HG02973 (cell line): ENCODE measurements at regions not wholly inside any gene's neighbourhood (a gene's known extent, or its start where the extent isn't known, plus 50 kb on each side); places are given as distances from the start of the nearest gene placed in this dataset.

ENCODE experiments used
- ATAC-seq: cut with Tn5 transposase; IDR thresholded peaks from one replicate; pipeline ENCODE4 v1.9.1; 2021; ENCODE audit warnings: moderate library complexity; ENCODE audit not compliant: unreplicated experiment

DNA sequence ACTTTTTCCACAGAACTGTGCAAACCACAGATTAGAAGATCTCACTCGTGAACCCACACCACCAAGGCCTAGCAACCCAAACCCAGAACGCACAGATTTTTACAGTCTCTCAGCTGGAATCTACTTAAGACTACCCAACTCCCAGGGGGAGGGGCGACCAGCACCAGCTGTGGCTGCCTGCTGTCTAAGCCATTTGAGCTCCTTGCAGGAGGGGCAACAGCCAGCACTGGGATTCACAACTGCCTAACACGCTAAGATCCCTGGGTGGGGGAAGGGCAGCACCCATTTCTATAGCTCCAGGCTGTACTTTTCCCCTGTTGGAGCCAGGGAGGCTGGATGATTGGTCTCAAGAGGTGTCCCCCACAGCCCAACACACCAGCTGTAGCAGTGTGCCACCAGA lies 368.8 kb downstream of the SUCLA2 start:
- ATAC-seq, result no peak

DNA sequence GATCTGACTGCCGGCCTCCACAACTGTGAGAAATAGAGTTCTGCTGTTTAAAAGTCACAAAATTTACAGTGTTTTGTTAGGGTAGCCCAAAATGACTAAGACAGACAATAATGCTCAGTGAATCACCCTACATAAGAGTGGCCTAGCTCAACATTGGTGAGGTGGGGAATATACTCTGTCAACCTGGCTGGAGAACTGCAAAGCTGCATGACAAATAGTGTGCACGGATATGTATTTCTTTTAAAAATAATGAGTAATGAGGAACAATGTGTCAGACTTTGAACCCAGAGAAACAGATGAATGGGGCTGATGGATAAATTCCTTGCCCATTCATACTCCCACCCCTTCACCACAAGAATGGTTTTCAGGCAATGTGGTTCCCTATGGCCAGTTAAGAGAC lies 372.4 kb downstream of the SUCLA2 start:
- ATAC-seq, result no peak

DNA sequence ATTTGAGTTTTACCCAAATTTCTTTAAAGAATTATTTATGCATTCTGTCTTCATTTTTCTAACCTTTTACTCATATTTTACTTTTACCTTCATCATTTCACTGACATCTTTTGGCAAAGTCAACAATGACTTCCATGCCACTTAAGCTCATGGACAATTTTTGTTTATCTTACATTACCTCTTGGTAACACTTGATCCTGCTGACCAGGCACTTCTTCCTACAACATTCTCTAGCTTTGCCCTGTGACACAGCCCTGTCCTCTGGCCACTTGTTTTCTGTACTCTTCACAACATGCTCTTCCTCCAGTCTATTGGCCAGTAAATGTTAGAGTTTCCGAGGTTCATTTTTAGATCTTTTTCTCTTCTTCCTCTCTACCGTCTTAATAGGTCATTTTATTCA lies 377.2 kb downstream of the SUCLA2 start:
- no peak for ATAC-seq

DNA sequence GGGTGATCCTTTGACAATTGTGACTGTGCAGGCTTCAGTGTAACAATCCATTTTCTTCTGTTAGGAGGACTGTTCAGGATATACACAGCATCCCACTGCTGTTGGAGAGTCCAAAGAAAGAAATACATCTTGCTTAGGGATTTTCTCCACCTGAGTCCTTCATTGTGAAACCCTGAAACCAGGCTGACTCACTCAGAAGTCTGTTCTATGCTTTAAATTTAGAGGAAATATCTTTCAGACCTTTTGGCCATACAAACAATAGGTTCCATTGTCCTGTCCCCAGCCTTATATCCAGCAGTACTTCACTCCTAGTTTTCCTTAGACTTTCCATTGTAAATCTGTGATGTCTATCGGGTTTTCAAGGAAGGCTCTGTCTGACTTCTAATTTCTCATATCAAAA lies 379.1 kb downstream of the SUCLA2 start:
- no peak for ATAC-seq

DNA sequence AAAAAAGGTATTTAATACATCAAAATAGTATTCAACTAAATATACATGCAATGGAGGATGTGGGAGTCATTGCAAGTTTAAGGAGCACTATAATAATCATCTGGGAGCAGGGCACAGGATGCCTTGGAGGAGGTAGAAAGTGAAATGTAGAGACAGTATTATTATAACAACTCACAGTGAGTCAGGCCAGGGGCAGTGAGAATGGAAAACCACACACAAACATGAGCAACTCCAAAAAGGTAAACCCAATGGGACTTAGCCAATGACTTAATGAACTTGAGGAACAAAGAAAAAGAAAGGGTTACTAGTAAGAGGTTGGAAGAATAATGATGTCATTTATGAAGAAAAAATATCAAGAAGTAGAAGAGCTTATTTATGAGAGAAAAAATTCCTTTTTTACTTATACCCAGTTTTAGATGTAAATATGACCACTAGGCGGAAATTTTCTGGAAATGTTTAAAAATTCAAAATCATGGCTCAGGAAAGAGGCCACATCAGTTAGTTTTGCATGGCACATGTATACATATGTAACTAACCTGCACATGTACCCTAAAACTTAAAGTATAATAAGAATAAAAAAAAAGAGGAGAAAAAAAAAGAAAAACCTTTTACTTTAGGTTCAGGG lies 389.3 kb downstream of the SUCLA2 start:
- ATAC-seq, result no peak

DNA sequence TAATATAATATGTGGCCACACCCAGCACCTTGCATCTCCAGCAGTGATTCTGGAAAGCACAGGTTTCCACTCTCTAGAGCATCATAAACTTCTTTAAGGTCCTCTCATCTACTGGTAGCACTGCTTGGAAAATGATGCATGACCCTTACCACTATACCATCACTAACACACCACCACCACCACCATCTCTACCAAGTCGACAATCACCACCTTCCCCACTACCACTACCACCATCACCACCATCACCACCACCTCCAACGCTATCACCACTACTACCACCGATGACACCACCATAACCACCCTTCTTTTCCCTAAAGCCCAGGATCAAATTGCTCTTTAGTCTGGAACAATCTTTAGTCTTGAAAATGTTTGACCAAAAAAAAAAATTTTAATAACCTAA lies 390.4 kb downstream of the SUCLA2 start:
- no peak for ATAC-seq

DNA sequence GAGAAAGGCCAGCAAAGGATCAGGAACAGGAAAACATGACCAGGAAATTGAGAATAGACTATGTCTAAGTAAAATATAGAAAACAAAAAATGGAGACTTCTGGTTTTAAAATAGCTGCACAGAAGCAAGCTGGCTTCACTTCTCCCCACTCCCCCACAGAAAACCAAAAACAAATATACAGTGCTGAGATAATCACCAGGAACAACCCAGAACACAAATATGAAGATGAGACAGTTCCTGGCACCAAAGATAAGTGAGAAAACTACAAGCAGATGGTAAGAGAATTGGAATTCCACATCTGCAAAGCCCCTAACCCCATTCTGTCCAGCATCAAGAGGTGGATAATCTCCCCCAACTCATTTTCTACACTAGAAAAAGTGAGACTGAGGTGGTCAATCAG lies 397.7 kb downstream of the SUCLA2 start:
- no peak for ATAC-seq

DNA sequence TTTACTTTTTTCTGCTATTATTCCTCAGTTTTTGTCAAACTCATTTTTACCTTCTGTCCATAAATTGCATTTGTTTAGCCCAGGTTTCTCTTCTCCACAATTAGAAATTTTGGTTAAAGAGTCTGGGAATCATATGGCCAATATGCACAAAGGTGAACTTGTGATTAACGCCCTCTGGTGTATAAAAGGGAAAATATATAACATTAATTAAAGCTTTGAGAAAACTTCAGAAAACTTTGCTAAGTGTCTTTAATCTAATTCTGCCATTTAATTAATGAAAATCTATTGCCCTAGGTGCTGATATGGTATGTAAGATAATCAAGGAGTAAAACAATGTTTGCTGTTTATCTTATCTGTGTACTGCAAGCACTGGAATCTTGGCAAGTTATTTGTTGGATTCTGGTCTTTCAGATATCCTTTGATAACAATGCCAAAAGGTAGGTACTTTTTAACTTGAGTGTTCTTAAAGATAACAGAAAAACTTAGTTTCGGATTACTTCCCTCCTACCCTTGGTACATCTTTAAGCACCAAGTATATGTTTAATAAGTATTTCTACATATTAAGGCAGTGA lies 402.6 kb downstream of the SUCLA2 start:
- ATAC-seq, result no peak

DNA sequence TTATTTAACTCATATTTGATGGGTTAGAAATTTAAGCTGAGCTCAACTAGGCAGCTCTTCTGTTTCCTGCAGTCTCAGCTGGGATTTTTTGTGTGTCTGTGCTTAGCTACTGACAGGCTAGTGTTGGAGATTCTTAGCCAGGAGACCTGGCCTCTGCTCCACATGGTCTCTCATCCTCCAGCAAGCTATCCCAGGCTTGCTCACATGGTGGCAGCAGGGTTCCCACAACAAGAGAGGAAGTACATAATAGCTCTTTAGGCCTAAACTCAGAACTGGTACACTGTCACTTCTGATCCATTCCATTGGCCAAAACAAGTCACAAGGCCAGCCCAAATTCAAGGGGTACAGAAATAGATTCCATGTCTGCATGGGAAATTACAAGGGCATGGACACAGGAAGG lies 406.2 kb downstream of the SUCLA2 start:
- no peak for ATAC-seq

DNA sequence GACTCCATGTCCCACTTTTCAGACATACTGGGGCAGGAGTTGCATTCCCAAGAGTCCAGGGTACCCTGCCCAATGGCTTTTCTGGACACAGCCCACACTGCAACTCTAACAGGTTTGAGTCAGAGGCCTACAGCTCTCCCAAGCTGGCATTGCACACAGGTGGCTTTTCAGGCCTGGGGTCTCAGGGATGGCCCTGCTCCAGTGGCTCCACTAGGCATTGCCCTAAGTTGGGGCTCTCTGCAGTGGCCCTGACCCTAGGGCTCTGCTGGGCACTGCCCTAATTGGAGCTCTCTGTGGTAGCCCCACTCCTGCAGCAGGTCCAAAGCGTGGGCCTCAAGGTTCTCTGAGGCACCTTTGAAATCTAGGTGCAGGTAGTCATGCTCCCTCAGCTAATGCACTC lies 408.8 kb downstream of the SUCLA2 start:
- no peak for ATAC-seq

DNA sequence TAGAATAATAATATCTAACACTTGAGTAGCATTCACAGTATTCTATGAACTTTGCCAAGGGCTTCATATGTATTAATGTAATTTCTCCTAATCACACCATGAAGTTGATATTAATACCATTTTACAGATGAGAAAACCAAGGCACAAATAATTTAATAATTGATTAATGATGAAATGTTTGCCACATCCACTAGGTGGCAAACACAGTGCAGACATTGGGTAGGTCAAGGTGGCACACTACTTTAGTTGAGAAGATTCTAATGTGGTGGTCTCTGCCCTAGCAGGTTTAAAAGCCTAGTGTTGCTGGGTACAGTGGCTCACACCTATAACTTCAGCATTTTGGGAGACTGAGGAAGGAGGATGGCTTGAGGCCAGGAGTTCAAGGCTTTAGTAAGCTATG lies 412.4 kb downstream of the SUCLA2 start:
- no peak for ATAC-seq

DNA sequence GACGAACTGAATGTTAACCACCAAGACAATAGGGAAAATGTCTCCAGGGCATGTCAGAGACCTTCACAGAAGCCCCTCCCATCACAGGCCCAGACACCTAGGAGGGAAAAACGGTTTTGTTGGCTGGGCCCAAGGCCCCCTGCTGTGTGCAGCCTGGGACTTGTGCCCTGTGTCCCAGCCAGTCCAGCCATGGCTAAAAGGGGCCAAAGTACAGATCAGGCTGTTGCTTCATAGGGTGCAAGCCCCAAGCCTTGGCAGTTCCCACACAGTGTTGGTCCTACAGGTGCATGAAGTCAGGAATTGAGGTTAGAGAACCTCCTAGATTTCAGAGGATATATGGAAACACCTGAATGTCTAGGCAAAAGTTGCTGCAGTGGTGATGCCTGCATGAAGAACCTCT lies 428.7 kb downstream of the SUCLA2 start:
- no peak for ATAC-seq

DNA sequence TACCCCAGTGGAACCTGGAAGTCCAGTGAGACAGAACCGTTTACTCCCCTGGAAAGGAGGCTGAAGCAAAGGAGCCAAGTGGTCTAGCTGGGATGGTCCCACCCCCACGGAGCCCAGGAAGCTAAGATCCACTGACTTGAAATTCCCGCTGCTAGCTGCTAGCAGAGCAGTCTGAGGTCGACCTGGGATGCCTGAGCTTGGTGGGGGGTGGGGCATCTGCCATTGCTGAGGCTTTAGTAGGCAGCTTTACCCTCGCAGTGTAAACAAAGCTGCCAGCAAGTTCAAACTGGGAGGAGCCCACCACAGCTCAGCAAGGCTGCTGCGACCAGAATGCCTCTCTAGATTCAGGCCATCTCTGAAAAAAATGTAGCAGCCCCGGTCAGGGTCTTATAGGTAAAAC lies 437.0 kb downstream of the SUCLA2 start:
- no peak for ATAC-seq

DNA sequence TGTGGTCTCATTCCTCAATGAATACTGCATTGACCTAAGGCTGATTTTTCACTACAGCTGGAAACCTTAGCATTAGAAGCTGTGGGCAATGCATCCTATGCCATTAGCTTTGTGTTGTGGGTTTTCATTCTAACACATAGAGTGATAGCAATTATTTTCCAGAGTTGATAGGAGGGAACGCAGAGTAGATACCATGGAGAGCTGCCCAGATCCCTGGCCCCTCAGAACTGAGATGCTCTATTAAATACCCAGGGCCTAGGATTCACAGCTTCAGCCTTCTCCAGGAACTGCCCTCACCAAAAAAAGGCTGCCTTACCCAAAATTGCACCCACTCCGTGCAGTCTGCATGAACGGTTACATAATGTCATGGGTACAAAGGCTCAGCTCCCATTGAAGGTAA lies 444.4 kb downstream of the SUCLA2 start:
- no peak for ATAC-seq

DNA sequence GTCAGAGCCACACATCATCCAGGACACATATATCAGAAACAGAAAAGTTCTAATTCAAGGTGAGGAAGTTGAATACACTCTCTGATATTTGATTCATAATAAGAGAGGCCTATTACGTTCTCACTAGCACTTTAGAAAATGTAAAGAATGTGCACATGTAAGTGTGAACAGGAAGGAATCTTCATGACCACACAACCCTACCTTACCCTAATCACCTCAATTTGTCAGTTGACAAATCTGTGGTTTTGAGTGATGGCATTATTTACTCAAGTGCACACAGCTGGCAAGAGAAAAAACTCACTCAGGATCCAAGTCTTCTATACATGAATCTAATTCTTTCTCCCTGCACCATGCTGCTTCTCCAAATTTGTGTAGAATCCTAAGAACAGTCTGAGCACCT lies 445.8 kb downstream of the SUCLA2 start:
- ATAC-seq, result no peak

DNA sequence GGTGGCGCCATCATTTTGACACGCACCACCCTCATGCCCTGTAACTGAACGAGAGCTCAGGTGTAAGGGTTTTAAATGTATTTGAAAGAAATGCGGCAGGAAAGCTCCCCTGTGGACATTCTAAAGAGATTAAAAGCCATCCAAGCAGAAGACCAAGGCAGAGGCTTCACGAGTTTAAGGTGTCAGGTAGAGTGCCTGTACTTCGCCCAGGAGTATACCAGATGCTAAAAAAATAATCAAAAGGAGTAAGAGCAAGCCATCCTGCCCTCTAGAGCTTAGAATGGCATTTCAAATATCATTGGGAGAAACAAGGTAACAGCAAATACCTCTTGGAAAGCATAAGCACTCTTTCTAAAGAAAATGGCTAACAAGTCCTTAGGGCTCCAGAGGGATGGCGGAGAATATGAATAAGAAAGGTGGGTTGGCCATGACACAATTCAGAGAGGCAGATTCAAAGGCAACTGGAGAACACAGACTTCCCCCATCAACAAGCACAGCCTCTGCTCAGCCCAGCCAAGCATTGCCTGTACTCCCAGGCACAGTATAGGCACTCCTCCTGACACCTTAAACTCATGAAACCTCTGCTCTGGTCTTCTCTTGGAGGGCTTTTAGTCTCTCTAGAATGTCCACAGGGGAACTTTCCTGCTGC lies 447.6 kb downstream of the SUCLA2 start:
- ATAC-seq, result no peak

DNA sequence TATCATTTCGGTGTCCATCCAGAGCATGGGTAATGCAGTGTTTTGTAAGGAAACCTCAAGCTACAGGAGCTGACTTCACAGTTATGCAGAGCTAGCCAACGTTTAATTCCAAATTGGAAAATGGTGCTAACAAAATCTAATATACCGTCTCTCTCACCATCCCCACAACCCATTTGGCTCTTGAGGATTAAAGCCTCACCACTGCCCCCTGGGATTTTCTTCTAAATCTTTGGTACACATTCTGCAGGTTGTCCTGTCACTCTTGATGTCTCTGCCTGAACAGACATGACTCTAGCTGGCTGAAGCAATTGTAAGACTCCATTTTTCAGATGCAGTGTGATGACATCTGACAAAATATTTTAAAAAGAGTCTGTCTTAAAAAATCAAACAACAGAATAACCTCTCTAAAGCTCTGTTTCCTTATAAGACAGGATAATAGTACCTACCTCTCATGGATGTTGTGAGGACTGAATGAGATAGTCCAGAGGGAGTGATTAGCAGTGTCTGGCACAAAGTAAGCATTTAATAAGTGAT lies 451.8 kb downstream of the SUCLA2 start:
- ATAC-seq, result no peak

DNA sequence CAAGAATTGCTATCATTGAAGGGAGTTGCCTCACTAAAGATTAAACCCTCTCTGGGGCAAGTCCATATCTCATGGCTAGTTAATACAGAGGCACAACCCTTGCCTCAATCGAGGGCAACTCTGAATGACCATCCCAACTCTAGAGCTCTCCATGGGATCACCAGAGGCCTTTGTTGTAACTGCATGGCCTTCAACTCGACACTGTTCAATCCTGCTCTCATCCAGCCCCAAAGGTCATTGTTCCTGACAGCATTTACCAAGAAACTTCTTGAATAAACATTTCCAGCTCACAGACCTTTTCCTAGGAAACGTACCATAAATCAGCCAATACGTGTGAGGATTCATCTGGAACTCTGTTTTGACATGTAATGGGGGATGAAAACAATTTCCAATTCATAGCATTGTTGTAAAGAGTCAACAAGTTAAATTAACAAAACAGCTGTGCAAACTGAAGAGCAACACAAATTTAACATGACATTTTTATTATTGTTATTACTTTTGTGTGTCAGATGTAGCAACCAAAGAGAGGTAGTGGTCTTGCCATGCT lies 452.7 kb downstream of the SUCLA2 start:
- no peak for ATAC-seq

DNA sequence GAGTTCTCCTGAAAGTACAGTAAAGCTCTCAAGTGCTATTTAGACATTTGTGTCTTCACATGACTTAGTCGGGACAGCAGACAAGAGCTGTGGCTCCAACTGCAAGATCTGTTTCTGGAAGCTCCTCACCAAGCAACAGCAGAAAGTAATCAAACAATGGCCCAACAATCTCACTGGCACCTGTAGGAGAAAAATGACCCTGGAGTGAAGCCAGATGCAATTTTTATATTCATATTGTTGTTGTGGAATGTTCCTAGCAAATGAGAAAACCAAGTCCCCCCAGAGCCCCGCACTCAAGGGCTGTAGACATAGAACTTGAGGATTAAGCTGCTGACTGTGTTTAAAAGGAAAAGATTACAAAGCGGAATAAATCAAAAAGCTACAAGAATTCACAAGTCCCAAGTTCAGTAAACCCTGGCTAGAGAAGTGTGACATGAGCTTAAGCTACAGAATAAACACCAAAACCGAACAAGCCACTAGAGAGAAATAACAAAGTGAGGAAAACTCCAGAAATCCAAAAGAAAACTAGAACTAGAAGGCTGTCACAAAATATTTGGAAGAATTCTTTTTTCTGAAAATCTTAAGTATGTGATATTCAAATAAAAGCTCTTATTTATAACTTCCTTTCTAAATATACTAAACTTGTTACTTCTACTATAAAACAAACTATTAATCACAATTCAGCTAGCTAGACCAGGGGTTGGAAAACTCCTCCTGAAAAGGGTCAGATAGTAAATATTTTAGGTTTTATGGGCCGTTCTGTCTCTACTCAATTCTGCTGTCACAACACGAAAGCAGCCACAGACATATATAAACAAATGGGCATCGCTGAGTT lies 454.5 kb downstream of the SUCLA2 start:
- ATAC-seq, result no peak

DNA sequence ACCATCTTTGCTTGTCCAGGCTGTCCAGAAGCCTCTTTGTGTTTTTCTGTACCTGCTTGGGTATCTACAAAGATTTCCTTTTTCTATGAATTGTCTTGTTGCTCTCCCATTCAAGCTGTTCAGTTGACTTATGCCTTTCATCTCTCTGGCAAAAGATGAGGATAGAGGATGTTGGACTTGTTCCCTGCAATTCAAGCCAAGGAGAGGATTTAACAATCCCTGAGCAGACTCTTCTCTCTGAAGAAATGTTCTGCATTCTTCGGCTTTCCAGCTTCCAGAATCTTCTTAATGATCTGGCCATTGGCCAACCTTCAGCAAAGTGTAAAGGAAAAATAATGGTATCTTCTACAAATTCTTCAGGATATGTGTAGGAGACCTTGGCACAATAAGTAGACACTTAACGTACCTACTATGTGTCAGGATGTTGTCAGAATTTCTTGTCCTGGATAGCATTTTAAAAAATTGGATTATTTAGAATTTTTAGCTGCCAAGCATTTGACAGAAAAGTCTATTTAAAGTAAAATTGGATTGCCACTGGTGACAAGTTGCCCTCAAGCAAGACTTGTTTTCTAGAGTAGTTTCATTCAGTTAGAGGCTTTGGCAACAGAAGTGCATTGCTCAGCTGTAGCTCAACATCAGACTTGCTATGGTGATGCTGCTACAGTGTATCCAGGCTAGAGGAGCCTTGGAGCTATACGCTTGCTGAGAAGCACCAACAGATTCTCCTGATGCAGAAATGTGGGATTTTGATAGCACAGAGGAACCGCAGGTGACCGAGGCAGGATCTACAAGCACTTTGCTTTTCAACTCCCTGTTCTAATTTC lies 455.7 kb downstream of the SUCLA2 start:
- ATAC-seq, result no peak

DNA sequence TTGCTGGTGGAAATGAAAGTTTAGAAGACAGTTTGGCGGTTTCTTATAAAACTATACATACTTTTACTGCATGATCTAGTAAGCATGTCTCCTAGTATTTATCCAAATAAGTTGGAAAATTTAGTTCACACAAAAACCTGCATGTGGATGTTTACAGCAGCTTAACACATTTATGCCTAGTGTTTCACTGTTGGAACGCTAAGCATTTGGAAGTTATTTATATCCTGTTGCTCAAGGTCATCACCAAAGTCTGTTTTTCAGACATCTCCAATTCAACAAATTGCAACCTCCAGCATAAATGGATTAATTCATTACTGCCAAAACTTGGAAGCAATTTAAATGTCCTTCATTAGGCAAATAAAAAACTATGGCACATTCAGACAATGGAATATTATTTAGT lies 461.8 kb downstream of the SUCLA2 start:
- no peak for ATAC-seq
